Sigmoid colon (tissue), 6 donors: ENCODE measurements at regions not wholly inside any gene's neighbourhood (a gene's known extent, or its start where the extent isn't known, plus 50 kb on each side); places are given as distances from the start of the nearest gene placed in this dataset.

Experiments
- DNase-seq: peaks from one replicate; pipeline ENCODE4 v3.0.0-alpha.2; 2019
- H3K27ac ChIP-seq, 4 donors: fragments of 200-600 bp; sonication (generic); one replicate each; pipeline ENCODE4 v1.5.1; 2016 to 2019; ENCODE audit warnings: mild to moderate bottlenecking in 1 of 4
- H3K27me3 ChIP-seq, 3 donors: fragments of 200-600 bp; sonication (generic); one replicate each; pipeline ENCODE4 v1.5.1; 2019; ENCODE audit warnings: mild to moderate bottlenecking in 1 of 3
- H3K36me3 ChIP-seq, 4 donors: fragments of 200-600 bp; sonication (generic); one replicate each; pipeline ENCODE4 v1.5.1; 2016 to 2019
- H3K4me1 ChIP-seq, 4 donors: fragments of 200-600 bp; sonication (generic); one replicate each; pipeline ENCODE4 v1.5.1; 2017 to 2019
- H3K4me3 ChIP-seq, 4 donors: fragments of 200-600 bp; sonication (generic); one replicate each; pipeline ENCODE4 v1.5.1; 2017 to 2019; ENCODE audit warnings: mild to moderate bottlenecking in 2 of 4, moderate library complexity in 1 of 4
- H3K9me3 ChIP-seq, 4 donors: fragments of 200-600 bp in 3 of 4; sonication (generic) in 3 of 4; one replicate each; pipeline versions ENCODE4 v1.5.1 to v1.6.1; 2013 to 2019
- EP300 ChIP-seq, 4 donors: sonication (generic); formaldehyde crosslinking; IDR thresholded peaks; one replicate each; pipeline ENCODE4 v1.6.1; 2017; ENCODE audit warnings: antibody characterized with exemption in 4 of 4
- POLR2A ChIP-seq, 2 donors: fragments of 450-650 bp; IDR thresholded peaks; one replicate each; pipeline ENCODE4 v1.6.1; 2016; ENCODE audit warnings: antibody characterized with exemption in 2 of 2, mild to moderate bottlenecking in 2 of 2, moderate library complexity in 2 of 2
- POLR2AphosphoS5 ChIP-seq, 4 donors: sonication (generic); formaldehyde crosslinking; IDR thresholded peaks; one replicate each; pipeline ENCODE4 v1.6.1; 2017; ENCODE audit warnings: antibody characterized with exemption in 4 of 4
- WGBS, 2 donors: extraction: QIAGEN DNeasy Blood & Tissue Kit; methylation state at CpG; one replicate each; pipeline ENCODE4 v1.1.7; 2013; 5-methylcytosine and 5-hydroxymethylcytosine counted together
- intact Hi-C: fragments of 100-400 bp; cut with DNase I; formaldehyde crosslinking; loops from one replicate; pipeline ENCODE4 v1.15.1; 2023
- TF ChIP-seq, protein P1 (sequence below), 4 experiments: fragments of 450-650 bp in 3 of 4; fragments of 200-600 bp in 1 of 4; IDR thresholded peaks; one replicate each; pipeline ENCODE4 v1.5.1; 2016 to 2019; ENCODE audit warnings: antibody characterized with exemption in 4 of 4, mild to moderate bottlenecking in 3 of 4, moderate library complexity in 2 of 4
- donor health status: healthy with polysubstance abuse.
- donor health status: healthy.

DNA sequence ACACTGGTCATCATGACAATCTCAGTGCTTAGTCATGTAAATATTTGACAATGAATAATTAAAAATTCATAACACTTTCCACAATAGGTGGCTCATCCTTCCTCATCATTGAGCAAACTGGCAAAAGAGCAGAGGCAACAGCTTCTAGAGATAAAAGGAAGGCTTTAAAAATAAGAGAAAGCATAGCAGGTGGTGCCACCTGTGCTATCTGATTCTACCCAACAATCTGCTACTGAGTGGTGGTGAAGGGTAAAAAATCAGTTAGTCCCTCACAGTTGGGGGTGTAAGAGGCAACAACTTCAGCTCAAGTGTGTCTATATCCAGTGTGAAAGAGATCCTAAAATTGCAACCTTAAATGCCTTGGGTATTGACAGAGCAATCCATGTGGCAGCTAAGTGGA lies 280.1 kb upstream of the PPARGC1A start:
- Histone ChIP-seq H3K4me3 (no peak overlapping the region), H3K27me3 (no peaks in the 10 kb centered on the region), H3K4me1 (no peaks in the 10 kb centered on the region), H3K9me3 (no peaks in the 10 kb centered on the region), H3K27ac (no peak overlapping the region), H3K36me3 (no peaks in the 10 kb centered on the region)
- TF ChIP-seq POLR2A (IDR thresholded peaks at IDR 0.05) (no peak), POLR2AphosphoS5 (IDR thresholded peaks at IDR 0.05) (no peak), EP300 (IDR thresholded peaks at IDR 0.05) (no peak)
- TF ChIP-seq, protein P1, sequence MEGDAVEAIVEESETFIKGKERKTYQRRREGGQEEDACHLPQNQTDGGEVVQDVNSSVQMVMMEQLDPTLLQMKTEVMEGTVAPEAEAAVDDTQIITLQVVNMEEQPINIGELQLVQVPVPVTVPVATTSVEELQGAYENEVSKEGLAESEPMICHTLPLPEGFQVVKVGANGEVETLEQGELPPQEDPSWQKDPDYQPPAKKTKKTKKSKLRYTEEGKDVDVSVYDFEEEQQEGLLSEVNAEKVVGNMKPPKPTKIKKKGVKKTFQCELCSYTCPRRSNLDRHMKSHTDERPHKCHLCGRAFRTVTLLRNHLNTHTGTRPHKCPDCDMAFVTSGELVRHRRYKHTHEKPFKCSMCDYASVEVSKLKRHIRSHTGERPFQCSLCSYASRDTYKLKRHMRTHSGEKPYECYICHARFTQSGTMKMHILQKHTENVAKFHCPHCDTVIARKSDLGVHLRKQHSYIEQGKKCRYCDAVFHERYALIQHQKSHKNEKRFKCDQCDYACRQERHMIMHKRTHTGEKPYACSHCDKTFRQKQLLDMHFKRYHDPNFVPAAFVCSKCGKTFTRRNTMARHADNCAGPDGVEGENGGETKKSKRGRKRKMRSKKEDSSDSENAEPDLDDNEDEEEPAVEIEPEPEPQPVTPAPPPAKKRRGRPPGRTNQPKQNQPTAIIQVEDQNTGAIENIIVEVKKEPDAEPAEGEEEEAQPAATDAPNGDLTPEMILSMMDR (IDR thresholded peaks at IDR 0.05): no peak
- intact Hi-C loops: no loop called here
- DNase-seq: no peak

DNA sequence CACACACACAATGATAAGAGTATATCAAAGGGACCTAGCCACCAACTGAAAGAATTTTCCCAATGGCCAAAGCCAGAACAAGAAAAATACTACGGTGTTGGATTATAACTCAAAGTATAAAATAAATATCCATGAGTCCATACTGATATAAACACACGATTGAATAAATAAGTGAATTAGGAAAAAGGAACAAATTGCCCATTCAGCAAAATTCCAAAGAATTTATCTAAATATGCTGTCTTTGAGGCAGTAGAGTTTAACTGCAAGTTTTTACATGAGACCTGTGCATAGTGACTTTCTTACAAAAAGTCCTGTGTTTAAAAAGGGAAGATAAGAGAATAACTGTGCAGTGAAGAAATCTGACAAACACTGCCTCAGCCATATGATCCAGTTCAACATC lies 278.8 kb upstream of the PPARGC1A start:
- no peak overlapping the region for H3K27ac ChIP-seq
- H3K4me1 ChIP-seq: no peaks in the 10 kb centered on the region
- intact Hi-C loops: no loop called here
- no peak overlapping the region for H3K4me3 ChIP-seq
- TF ChIP-seq POLR2AphosphoS5 (IDR thresholded peaks at IDR 0.05) (no peak), EP300 (IDR thresholded peaks at IDR 0.05) (no peak), POLR2A (IDR thresholded peaks at IDR 0.05) (no peak)
- TF ChIP-seq, protein P1 (IDR thresholded peaks at IDR 0.05): no peak
- WGBS, 2 donors: 82 to 85% methylated on average over 2 of the region's 2 CpGs
- H3K27me3 ChIP-seq: no peaks in the 10 kb centered on the region
- H3K9me3 ChIP-seq: no peaks in the 10 kb centered on the region
- DNase-seq: no peak
- no peaks in the 10 kb centered on the region for H3K36me3 ChIP-seq

DNA sequence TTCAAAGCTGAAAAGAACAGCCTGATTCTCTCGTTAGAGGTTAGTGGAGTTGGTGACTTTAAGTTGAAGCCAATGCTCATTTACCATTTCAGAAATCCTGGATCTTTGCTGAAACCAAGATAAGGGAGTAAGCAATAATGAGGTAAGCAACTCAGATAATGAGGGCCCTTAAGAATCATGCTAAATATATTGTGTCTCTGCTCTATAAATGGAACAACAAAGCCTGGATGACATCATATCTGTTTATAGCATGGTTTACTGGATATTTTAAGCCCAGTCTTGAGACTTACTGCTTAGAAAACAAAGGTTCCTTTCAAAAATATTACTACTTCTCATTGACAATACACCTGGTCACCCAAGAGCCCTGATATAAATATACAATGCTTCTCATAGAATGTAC lies 276.7 kb upstream of the PPARGC1A start:
- H3K27ac ChIP-seq: no peak overlapping the region
- 88 to 94% methylated on average over 1 of the region's 1 CpG for WGBS, 2 donors
- TF ChIP-seq POLR2A (IDR thresholded peaks at IDR 0.05): no peak
- no peak for DNase-seq
- intact Hi-C loops: no loop called here
- no peaks in the 10 kb centered on the region for H3K36me3 ChIP-seq
- no peak overlapping the region for H3K4me3 ChIP-seq
- no peaks in the 10 kb centered on the region for H3K4me1 ChIP-seq
- H3K9me3 ChIP-seq: no peaks in the 10 kb centered on the region
- no peaks in the 10 kb centered on the region for H3K27me3 ChIP-seq

DNA sequence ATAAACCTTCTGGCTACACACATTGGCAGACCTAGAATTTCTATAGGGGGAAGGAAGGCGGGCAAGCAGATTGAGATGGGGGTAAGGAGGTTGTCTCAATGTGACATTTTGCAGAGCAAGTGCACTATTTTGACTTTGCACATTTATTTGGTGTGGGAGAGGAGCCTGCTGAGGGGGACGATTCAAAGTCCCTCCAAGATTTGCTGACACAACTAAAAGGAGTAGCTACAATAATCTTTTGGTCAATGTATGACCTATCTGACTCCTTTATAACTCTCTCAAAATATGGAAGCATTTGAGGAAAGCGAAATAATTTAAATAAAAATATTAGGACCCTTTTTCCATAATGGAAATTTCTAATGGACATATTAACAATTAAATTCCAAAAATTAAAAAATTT lies 274.9 kb upstream of the PPARGC1A start:
- Histone ChIP-seq H3K4me1 (no peaks in the 10 kb centered on the region), H3K27ac (no peak overlapping the region), H3K36me3 (no peaks in the 10 kb centered on the region), H3K27me3 (no peaks in the 10 kb centered on the region), H3K9me3 (no peaks in the 10 kb centered on the region), H3K4me3 (no peak overlapping the region)
- TF ChIP-seq POLR2AphosphoS5 (IDR thresholded peaks at IDR 0.05) (no peak), POLR2A (IDR thresholded peaks at IDR 0.05) (no peak), EP300 (IDR thresholded peaks at IDR 0.05) (no peak)
- TF ChIP-seq, protein P1 (IDR thresholded peaks at IDR 0.05): no peak
- intact Hi-C loops: no loop called here
- 89 to 90% methylated on average over 3 of the region's 3 CpGs for WGBS, 2 donors
- no peak for DNase-seq

DNA sequence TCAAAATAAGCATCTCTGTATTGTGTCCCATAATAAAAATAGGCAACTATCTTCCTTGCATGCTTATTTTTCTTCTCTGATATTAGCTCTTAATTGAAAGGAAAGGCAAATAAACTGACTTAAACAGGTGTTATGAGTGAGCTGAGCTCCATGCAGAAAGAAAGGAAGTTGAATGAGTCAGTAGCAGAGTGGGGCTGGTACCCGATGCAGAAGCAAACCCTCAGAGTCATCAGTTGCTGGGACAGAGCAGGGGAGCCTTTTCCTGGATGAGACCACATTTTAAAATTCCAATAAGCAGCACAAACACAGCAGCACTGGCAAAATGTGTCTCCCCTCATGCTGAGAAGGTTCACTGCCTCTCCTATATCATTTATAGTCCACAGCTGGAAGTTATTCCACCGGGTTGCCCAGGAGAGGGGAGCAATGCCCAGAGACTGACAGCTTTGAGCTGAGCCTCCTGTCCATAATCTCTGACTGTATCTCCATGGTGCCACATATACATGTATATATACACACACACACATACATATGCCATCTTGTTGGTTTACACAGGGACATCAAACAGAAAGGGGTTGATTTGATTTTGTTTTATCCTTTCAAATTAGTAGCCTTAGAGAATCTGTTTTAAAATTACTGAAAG lies 274.3 kb upstream of the PPARGC1A start:
- intact Hi-C loops: no loop called here
- no peak for DNase-seq
- Histone ChIP-seq H3K36me3 (no peaks in the 10 kb centered on the region), H3K9me3 (no peaks in the 10 kb centered on the region), H3K4me1 (no peaks in the 10 kb centered on the region), H3K4me3 (no peak overlapping the region), H3K27ac (no peak overlapping the region), H3K27me3 (no peaks in the 10 kb centered on the region)
- 43 to 46% methylated on average over 2 of the region's 2 CpGs for WGBS, 2 donors
- TF ChIP-seq EP300 (IDR thresholded peaks at IDR 0.05) (no peak), POLR2AphosphoS5 (IDR thresholded peaks at IDR 0.05) (no peak), POLR2A (IDR thresholded peaks at IDR 0.05) (no peak)
- TF ChIP-seq, protein P1 (IDR thresholded peaks at IDR 0.05): no peak
